ENCODE measurements at regions not wholly inside any gene's neighbourhood (a gene's known extent, or its start where the extent isn't known, plus 50 kb on each side); places are given as distances from the start of the nearest gene placed in this dataset.
A peak's percentile ranks its signal among the peaks of the same experiment; 100 is the strongest.

DNA sequence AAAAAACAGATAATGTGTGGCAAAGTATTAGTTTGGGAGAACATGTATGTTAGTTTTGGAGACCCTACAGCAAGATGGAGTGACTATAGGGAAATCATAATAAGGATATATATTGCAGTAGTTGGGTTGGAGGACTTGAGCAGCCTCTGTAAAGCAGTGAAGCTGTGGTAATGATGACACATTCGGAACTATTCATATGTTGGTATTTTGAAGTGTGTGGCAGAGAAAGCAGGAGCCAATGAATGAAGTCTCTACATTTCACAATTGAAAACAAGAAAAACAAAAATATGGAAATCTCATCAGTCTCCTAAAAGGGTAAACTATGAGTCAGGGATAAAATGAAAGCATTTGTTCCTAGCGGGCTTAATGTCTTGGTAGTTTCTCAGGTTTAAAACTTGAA, 645.9 kb downstream of the OTOL1 start:
- H3K9me3 ChIP-seq (ENCODE audit: severe bottlenecking) = no peaks in the 10 kb centered on the region
- DNase-seq (ENCODE audit: low spot score) = no peak

DNA sequence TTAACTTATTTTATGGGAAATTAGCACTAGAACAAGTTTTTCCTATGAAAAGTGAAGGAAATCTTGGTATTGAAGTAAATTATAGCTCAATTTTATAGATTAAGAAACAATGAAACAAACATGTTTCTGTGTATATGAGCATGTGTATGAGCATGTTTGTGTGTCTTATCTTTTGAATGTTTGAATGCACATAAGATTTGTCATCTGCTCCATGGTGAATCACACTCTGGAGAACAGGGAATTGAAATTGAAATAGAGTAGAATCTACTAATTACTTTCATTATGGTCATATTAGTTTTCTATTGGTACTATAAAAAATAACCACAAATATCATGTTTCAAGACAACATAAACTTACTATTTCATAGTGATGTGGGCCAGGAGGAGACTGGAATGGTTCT, 646.6 kb downstream of the OTOL1 start:
- TF ChIP-seq, protein P1, sequence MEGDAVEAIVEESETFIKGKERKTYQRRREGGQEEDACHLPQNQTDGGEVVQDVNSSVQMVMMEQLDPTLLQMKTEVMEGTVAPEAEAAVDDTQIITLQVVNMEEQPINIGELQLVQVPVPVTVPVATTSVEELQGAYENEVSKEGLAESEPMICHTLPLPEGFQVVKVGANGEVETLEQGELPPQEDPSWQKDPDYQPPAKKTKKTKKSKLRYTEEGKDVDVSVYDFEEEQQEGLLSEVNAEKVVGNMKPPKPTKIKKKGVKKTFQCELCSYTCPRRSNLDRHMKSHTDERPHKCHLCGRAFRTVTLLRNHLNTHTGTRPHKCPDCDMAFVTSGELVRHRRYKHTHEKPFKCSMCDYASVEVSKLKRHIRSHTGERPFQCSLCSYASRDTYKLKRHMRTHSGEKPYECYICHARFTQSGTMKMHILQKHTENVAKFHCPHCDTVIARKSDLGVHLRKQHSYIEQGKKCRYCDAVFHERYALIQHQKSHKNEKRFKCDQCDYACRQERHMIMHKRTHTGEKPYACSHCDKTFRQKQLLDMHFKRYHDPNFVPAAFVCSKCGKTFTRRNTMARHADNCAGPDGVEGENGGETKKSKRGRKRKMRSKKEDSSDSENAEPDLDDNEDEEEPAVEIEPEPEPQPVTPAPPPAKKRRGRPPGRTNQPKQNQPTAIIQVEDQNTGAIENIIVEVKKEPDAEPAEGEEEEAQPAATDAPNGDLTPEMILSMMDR (IDR thresholded peaks at IDR 0.05; ENCODE audit: poor library complexity, severe bottlenecking) = no peak
- no peak for ATAC-seq (ENCODE audit: low read depth)

More for the DNA sequence above, 645.9 kb downstream of the OTOL1 start:
- ATAC-seq (ENCODE audit: low read depth) = peak; percentile 89
- Histone ChIP-seq H3K36me3 (ENCODE audit: low read depth) (no peaks in the 10 kb centered on the region), H3K27ac (ENCODE audit: poor library complexity, severe bottlenecking) (peak overlapping the region; percentile 54), H3K4me1 (ENCODE audit: insufficient read depth, poor library complexity, severe bottlenecking) (peaks cover 39% of the 10 kb centered on the region), H3K4me3 (ENCODE audit: severe bottlenecking) (no peak overlapping the region), H3K27me3 (ENCODE audit: insufficient read depth, poor library complexity, severe bottlenecking) (no peaks in the 10 kb centered on the region)
- TF ChIP-seq, protein P1 (IDR thresholded peaks at IDR 0.05; ENCODE audit: poor library complexity, severe bottlenecking) = no peak

DNA sequence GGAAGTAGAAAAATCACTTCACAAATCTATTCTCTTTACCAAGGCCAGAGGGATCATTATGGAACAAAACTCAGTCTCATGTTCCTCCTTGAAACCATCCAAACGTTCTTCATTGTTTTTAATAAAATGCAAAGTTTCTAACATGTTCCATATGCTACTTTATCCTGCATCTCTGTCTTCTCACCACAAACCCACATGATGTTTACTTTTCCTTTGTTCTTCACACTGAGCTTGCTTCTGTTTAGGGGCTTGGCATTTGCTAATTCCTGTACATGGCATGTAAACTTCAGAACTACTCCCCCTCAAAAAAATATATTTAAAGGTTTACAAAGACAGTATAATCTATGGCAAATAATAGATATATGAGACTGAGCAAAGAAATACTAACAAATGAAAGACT, 651.4 kb downstream of the OTOL1 start:
- H3K27ac ChIP-seq (ENCODE audit: poor library complexity, severe bottlenecking) = no peak overlapping the region
- ATAC-seq (ENCODE audit: low read depth) = no peak
- no peaks in the 10 kb centered on the region for H3K36me3 ChIP-seq (ENCODE audit: low read depth)
- DNase-seq (ENCODE audit: low spot score) = no peak
- TF ChIP-seq, protein P1 (IDR thresholded peaks at IDR 0.05; ENCODE audit: poor library complexity, severe bottlenecking) = no peak
- H3K4me3 ChIP-seq (ENCODE audit: severe bottlenecking) = no peak overlapping the region
- H3K4me1 ChIP-seq (ENCODE audit: insufficient read depth, poor library complexity, severe bottlenecking) = peaks cover 3% of the 10 kb centered on the region
- no peaks in the 10 kb centered on the region for H3K9me3 ChIP-seq (ENCODE audit: severe bottlenecking)
- H3K27me3 ChIP-seq (ENCODE audit: insufficient read depth, poor library complexity, severe bottlenecking) = no peaks in the 10 kb centered on the region

More for the DNA sequence above, 646.6 kb downstream of the OTOL1 start:
- no peak overlapping the region for H3K4me3 ChIP-seq (ENCODE audit: severe bottlenecking)
- DNase-seq (ENCODE audit: low spot score) = no peak
- no peaks in the 10 kb centered on the region for H3K9me3 ChIP-seq (ENCODE audit: severe bottlenecking)
- H3K4me1 ChIP-seq (ENCODE audit: insufficient read depth, poor library complexity, severe bottlenecking) = peaks cover 39% of the 10 kb centered on the region
- no peaks in the 10 kb centered on the region for H3K27me3 ChIP-seq (ENCODE audit: insufficient read depth, poor library complexity, severe bottlenecking)
- H3K36me3 ChIP-seq (ENCODE audit: low read depth) = no peaks in the 10 kb centered on the region
- peak overlapping the region; percentile 54 for H3K27ac ChIP-seq (ENCODE audit: poor library complexity, severe bottlenecking)

DNA sequence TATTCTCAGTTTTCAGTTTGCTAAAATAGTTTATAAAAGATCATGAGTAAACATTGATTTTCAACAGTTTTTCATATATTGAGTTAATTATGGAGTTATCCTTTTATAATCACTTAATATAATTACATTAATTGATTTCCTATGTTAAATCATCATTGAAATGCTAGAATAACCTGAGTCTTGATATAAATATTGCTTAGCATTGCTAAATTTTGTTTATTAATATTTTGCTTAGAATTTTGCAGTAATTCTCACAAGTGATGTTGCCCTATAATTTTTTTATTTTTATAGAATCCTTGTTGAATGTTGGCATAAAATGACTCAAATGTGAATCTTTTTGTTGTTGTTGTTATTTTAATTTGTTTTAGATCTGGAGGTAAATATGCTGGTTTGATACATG, 654.2 kb downstream of the OTOL1 start:
- Histone ChIP-seq H3K9me3 (ENCODE audit: severe bottlenecking) (no peaks in the 10 kb centered on the region), H3K27ac (ENCODE audit: poor library complexity, severe bottlenecking) (no peak overlapping the region), H3K4me3 (ENCODE audit: severe bottlenecking) (no peak overlapping the region), H3K36me3 (ENCODE audit: low read depth) (no peaks in the 10 kb centered on the region), H3K27me3 (ENCODE audit: insufficient read depth, poor library complexity, severe bottlenecking) (no peaks in the 10 kb centered on the region), H3K4me1 (ENCODE audit: insufficient read depth, poor library complexity, severe bottlenecking) (no peaks in the 10 kb centered on the region)
- DNase-seq (ENCODE audit: low spot score) (no peak), ATAC-seq (ENCODE audit: low read depth) (no peak)
- TF ChIP-seq, protein P1 (IDR thresholded peaks at IDR 0.05; ENCODE audit: poor library complexity, severe bottlenecking) = no peak

DNA sequence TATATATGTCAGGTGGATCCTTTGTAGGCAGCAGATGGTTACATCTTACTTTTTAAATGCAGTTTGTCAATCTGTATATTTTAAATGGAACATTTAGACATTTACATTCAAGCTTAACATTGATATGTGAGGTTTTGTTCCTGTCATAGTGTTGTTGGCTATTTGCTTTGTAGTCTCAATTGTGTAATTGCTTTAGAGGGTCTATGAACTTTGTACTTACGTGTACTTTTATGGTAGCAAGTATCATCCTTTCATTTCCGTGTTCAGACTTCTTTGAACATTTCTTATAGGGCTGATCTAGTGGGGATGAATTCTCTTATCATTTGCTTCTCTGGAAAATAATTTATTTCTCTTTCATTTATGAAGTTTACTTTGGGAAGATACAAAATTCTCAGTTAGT, 656.0 kb downstream of the OTOL1 start:
- ATAC-seq (ENCODE audit: low read depth) = no peak
- Histone ChIP-seq H3K4me1 (ENCODE audit: insufficient read depth, poor library complexity, severe bottlenecking) (no peaks in the 10 kb centered on the region), H3K4me3 (ENCODE audit: severe bottlenecking) (no peak overlapping the region), H3K27ac (ENCODE audit: poor library complexity, severe bottlenecking) (no peak overlapping the region), H3K36me3 (ENCODE audit: low read depth) (no peaks in the 10 kb centered on the region), H3K27me3 (ENCODE audit: insufficient read depth, poor library complexity, severe bottlenecking) (no peaks in the 10 kb centered on the region), H3K9me3 (ENCODE audit: severe bottlenecking) (no peaks in the 10 kb centered on the region)
- no peak for DNase-seq (ENCODE audit: low spot score)
- TF ChIP-seq, protein P1 (IDR thresholded peaks at IDR 0.05; ENCODE audit: poor library complexity, severe bottlenecking) = no peak

Measured in RWPE2 (cell line).